Nephron (organoid): ENCODE measurements at regions not wholly inside any gene's neighbourhood (a gene's known extent, or its start where the extent isn't known, plus 50 kb on each side); places are given as distances from the start of the nearest gene placed in this dataset.

ENCODE experiments used
- H3K27ac Mint-ChIP-seq, 3 experiments: 2 replicates each; pipeline ENCODE4 v1.8.0; 2020; ENCODE audit warnings: mixed read lengths in 3 of 3, mild to moderate bottlenecking in 2 of 3, moderate library complexity in 1 of 3
- H3K27me3 Mint-ChIP-seq: 2 replicates; pipeline ENCODE4 v1.8.0; 2021; ENCODE audit warnings: low read depth, mild to moderate bottlenecking, moderate library complexity, mixed read lengths
- H3K36me3 Mint-ChIP-seq: 2 replicates; pipeline ENCODE4 v1.8.0; 2020; ENCODE audit warnings: low read depth, mixed read lengths
- H3K4me1 Mint-ChIP-seq: 2 replicates; pipeline ENCODE4 v1.8.0; 2020; ENCODE audit warnings: mixed read lengths
- H3K4me3 Mint-ChIP-seq, 3 experiments: 2 replicates each; pipeline ENCODE4 v1.8.0; 2020; ENCODE audit warnings: mild to moderate bottlenecking in 3 of 3, mixed read lengths in 3 of 3, moderate library complexity in 2 of 3
- H3K9me3 Mint-ChIP-seq: 2 replicates; pipeline ENCODE4 v1.8.0; 2020; ENCODE audit warnings: mixed read lengths
- TF ChIP-seq, protein P1 (sequence below), 3 experiments: fragments of 200-600 bp; sonication (generic); IDR thresholded peaks; one replicate each; pipeline ENCODE4 v1.5.0; 2021; ENCODE audit warnings: antibody characterized with exemption in 3 of 3; ENCODE audit not compliant: unreplicated experiment in 3 of 3

DNA sequence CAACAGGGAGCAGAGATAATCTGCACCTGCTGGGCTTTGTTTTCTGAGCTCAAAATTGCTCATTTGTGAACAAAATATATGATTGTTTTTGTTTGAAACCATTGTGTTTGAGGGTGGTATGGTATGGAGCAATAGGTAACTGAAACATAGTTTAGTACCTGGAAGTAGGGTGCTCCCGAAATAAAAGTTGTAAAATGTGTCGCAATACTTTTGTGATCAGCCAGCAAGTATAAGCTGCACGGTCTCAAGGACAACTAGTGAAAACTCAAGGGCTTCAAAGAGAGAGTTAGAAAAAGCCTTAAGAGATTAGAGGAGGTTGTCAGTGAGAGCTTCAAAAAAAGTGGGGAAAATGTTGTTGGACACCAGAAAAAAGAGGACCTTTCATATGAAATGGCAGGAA is 579.8 kb upstream of the POU3F2 start:
- no peak overlapping the region for H3K4me3 Mint-ChIP-seq
- no peaks in the 10 kb centered on the region for H3K36me3 Mint-ChIP-seq
- TF ChIP-seq, protein P1, sequence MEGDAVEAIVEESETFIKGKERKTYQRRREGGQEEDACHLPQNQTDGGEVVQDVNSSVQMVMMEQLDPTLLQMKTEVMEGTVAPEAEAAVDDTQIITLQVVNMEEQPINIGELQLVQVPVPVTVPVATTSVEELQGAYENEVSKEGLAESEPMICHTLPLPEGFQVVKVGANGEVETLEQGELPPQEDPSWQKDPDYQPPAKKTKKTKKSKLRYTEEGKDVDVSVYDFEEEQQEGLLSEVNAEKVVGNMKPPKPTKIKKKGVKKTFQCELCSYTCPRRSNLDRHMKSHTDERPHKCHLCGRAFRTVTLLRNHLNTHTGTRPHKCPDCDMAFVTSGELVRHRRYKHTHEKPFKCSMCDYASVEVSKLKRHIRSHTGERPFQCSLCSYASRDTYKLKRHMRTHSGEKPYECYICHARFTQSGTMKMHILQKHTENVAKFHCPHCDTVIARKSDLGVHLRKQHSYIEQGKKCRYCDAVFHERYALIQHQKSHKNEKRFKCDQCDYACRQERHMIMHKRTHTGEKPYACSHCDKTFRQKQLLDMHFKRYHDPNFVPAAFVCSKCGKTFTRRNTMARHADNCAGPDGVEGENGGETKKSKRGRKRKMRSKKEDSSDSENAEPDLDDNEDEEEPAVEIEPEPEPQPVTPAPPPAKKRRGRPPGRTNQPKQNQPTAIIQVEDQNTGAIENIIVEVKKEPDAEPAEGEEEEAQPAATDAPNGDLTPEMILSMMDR (IDR thresholded peaks at IDR 0.05; ENCODE audit: unreplicated experiment in 3 of 3), result no peak
- H3K27me3 Mint-ChIP-seq, result no peaks in the 10 kb centered on the region
- H3K27ac Mint-ChIP-seq, result no peak overlapping the region
- H3K9me3 Mint-ChIP-seq, result no peaks in the 10 kb centered on the region
- no peaks in the 10 kb centered on the region for H3K4me1 Mint-ChIP-seq

DNA sequence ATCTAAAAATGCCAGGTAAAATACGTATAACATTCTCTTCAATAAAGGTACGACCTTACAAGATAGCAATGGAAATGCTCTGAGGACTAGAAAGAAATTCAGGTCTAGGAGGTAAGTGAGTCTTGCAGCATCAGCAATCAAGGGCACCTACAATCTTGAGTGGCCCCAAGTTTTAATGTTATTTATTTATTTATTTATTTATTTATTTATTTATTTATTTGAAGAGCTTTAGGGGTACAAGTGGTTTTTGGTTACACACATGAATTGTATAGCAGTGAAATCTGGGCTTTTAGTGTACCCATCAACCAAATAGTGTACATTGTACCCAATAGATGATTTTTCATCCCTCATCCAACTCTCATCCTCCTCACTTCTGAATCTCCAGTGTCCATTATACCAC is 574.0 kb upstream of the POU3F2 start:
- no peaks in the 10 kb centered on the region for H3K9me3 Mint-ChIP-seq
- no peak overlapping the region for H3K27ac Mint-ChIP-seq
- no peaks in the 10 kb centered on the region for H3K27me3 Mint-ChIP-seq
- H3K4me3 Mint-ChIP-seq, result no peak overlapping the region
- no peaks in the 10 kb centered on the region for H3K4me1 Mint-ChIP-seq
- TF ChIP-seq, protein P1 (IDR thresholded peaks at IDR 0.05; ENCODE audit: unreplicated experiment in 3 of 3), result no peak
- no peaks in the 10 kb centered on the region for H3K36me3 Mint-ChIP-seq

DNA sequence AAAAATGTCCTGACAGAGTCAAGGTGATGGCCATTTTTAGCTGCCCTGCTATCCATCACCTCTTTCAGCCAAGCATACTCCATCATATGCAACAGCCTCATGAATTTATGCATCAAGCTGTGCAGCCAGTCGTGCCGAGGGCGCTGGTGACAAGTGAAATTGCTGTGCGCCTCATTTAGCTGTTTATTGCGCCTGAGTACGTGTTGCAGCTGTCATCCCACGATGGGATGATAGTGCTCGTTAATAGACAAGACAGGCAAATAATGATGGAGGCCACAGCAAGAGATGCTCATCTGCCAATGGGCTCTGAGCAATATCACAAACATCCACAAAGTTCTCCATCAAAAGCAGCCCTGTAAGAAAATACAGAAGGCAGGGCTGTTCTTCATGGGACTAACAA is 562.3 kb upstream of the POU3F2 start:
- no peak overlapping the region for H3K4me3 Mint-ChIP-seq
- TF ChIP-seq, protein P1 (IDR thresholded peaks at IDR 0.05; ENCODE audit: unreplicated experiment in 3 of 3), result no peak

DNA sequence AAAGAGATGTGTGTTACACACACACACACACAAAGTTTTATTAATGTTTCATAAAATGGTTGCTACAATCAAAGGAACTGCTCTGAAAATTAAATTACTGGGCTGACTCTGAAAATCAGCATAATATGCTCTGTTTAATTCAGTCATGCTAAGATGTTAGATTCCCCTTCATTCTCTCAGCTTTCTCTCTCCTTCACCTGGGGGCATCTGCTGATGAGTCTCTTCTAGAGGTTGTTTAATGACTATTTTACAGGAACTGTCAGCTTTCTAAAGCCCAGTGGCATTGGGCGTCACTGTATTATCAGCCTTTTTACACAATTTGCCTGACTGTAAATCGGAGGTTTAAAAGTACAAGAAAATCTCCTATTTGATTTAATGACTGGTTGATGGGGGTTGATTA is 559.7 kb upstream of the POU3F2 start:
- Mint-ChIP-seq H3K27me3 (no peaks in the 10 kb centered on the region), H3K4me1 (no peaks in the 10 kb centered on the region), H3K4me3 (no peak overlapping the region), H3K36me3 (no peaks in the 10 kb centered on the region), H3K27ac (no peak overlapping the region), H3K9me3 (no peaks in the 10 kb centered on the region)
- TF ChIP-seq, protein P1 (IDR thresholded peaks at IDR 0.05; ENCODE audit: unreplicated experiment in 3 of 3), result no peak

More for the DNA sequence above, 562.3 kb upstream of the POU3F2 start:
- H3K27me3 Mint-ChIP-seq, result no peaks in the 10 kb centered on the region
- no peaks in the 10 kb centered on the region for H3K4me1 Mint-ChIP-seq
- no peaks in the 10 kb centered on the region for H3K36me3 Mint-ChIP-seq
- no peak overlapping the region for H3K27ac Mint-ChIP-seq
- H3K9me3 Mint-ChIP-seq, result no peaks in the 10 kb centered on the region

GRCh38 chr6:98280492-98280891 is 553.9 kb upstream of the POU3F2 start:
- no peaks in the 10 kb centered on the region for H3K9me3 Mint-ChIP-seq
- H3K27ac Mint-ChIP-seq, result no peak overlapping the region
- no peaks in the 10 kb centered on the region for H3K4me1 Mint-ChIP-seq

GRCh38 chr6:98286620-98287019 is 547.8 kb upstream of the POU3F2 start:
- Mint-ChIP-seq H3K4me1 (no peaks in the 10 kb centered on the region), H3K36me3 (no peaks in the 10 kb centered on the region), H3K27me3 (no peaks in the 10 kb centered on the region), H3K27ac (no peak overlapping the region), H3K4me3 (no peak overlapping the region), H3K9me3 (no peaks in the 10 kb centered on the region)
- TF ChIP-seq, protein P1 (IDR thresholded peaks at IDR 0.05; ENCODE audit: unreplicated experiment in 3 of 3), result no peak

More at GRCh38 chr6:98280492-98280891, 553.9 kb upstream of the POU3F2 start:
- Mint-ChIP-seq H3K27me3 (no peaks in the 10 kb centered on the region), H3K36me3 (no peaks in the 10 kb centered on the region), H3K4me3 (no peak overlapping the region)
- TF ChIP-seq, protein P1 (IDR thresholded peaks at IDR 0.05; ENCODE audit: unreplicated experiment in 3 of 3), result no peak
